BLaER1 treated with 17β-estradiol and CSF1 and Interleukin-3, amounts not matched to agents 10 nM and 100 nM (cell line): ENCODE measurements at regions not wholly inside any gene's neighbourhood (a gene's known extent, or its start where the extent isn't known, plus 50 kb on each side); places are given as distances from the start of the nearest gene placed in this dataset.

Experiments used
- H3K27ac ChIP-seq, 11 experiments: shearing (Covaris generic); formaldehyde crosslinking; 2 replicates each; pipeline ENCODE4 v1.8.1; 2022
- H3K27me3 ChIP-seq, 11 experiments: shearing (Covaris generic); formaldehyde crosslinking; 2 replicates each; pipeline ENCODE4 v1.8.1; 2022
- H3K36me3 ChIP-seq, 11 experiments: shearing (Covaris generic); formaldehyde crosslinking; 2 replicates each; pipeline ENCODE4 v1.8.1; 2022
- H3K4me1 ChIP-seq, 10 experiments: shearing (Covaris generic); formaldehyde crosslinking; 2 replicates each; pipeline ENCODE4 v1.8.1; 2022
- H3K4me2 ChIP-seq, 11 experiments: shearing (Covaris generic); formaldehyde crosslinking; 2 replicates each; pipeline ENCODE4 v1.8.1; 2022
- H3K4me3 ChIP-seq, 10 experiments: shearing (Covaris generic); formaldehyde crosslinking; 2 replicates each; pipeline ENCODE4 v1.8.1; 2022
- H3K9ac ChIP-seq, 11 experiments: shearing (Covaris generic); formaldehyde crosslinking; 2 replicates each; pipeline ENCODE4 v1.8.1; 2022
- H3K9me3 ChIP-seq, 11 experiments: shearing (Covaris generic); formaldehyde crosslinking; replicated peaks in 1 of 11; 2 replicates each; pipeline ENCODE4 v1.8.1; 2022
- H4K20me1 ChIP-seq, 11 experiments: shearing (Covaris generic); formaldehyde crosslinking; 2 replicates each; pipeline ENCODE4 v1.8.1; 2022
- Cebpa-rat ChIP-seq, 11 experiments: shearing (Covaris generic); IDR thresholded peaks; 2 replicates each; pipeline ENCODE4 v1.8.1; 2022

DNA sequence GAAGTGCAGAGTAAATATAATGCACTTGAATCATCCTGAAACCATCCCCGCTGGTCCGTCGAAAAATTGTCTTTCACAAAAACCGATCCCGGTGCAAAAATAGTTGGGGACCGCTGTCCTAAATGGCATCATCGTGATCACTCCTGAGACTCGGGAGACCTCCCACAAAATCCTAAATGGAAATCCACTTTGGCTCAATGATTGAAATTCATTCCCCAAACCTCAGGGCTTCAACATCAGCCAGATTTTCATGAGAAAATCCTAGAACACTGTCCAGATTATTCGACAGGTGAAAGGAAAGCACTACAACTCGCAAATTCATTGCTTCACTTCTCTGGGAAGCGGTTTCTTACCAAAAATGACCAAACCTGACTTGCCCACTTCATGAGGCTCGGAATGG is 335.3 kb upstream of the ZNF507 start:
- no peak overlapping the region for H3K27ac ChIP-seq
- no peaks in the 10 kb centered on the region for H3K4me1 ChIP-seq
- no peaks in the 10 kb centered on the region for H3K27me3 ChIP-seq
- H3K9ac ChIP-seq = no peak overlapping the region
- no peak overlapping the region for H3K4me3 ChIP-seq
- no peaks in the 10 kb centered on the region for H3K36me3 ChIP-seq
- no peaks in the 10 kb centered on the region for H4K20me1 ChIP-seq
- TF ChIP-seq Cebpa-rat (IDR thresholded peaks at IDR 0.05) = no peak
- no peak overlapping the region for H3K4me2 ChIP-seq
- H3K9me3 ChIP-seq = no peaks in the 10 kb centered on the region

GRCh38 chr19:32012206-32012605 is 333.2 kb upstream of the ZNF507 start:
- Histone ChIP-seq H3K4me2 (no peak overlapping the region), H3K27ac (no peak overlapping the region), H3K9me3 (peaks cover 0 to 15% (median 0%) of the 10 kb centered on the region in 11 experiments; a peak in 5 of 22 replicates), H3K4me3 (no peak overlapping the region), H3K9ac (no peak overlapping the region), H3K36me3 (no peaks in the 10 kb centered on the region), H4K20me1 (no peaks in the 10 kb centered on the region), H3K4me1 (peaks cover 0 to 6% (median 2%) of the 10 kb centered on the region in 10 experiments; a peak in 11 of 20 replicates), H3K27me3 (no peaks in the 10 kb centered on the region)
- peak in 1 of 11 experiments; percentile 36; a peak in 1 of 22 replicates for TF ChIP-seq Cebpa-rat (IDR thresholded peaks at IDR 0.05)

DNA sequence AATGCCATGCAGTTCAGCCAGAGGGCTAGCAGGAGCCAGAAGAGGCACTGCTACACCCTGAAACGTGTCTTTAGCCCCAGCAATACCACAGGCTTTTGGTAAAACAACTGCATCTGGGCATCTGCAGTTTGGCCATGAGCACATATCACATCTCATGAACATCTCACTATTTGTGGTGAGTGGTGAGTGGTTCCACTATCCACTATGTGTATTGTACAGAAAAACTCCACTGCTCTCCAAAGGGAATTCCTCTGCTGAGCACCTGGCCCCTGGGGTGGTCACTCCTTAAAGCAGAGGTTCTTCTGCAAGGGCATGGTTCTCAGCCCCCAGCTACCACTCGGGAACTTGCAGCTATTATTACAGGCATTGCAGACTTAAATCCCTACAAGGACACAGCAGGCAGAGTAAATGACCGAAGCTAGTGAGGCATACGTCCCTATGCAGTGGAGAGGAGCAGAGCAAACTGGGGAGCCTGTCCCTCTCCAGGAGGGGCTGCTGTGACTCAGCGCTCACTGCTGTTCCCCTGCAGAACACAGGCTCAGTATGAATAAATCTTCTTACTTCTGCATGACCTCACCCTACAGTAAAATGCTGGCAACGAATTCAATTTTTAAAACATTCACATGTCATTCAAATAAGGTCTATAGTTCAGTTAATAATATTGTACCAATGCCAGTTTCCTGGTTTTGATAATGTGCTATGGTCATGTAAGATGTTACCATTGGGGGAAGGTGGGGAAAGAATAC is 332.4 kb upstream of the ZNF507 start:
- peaks cover 6 to 14% (median 10%) of the 10 kb centered on the region in 10 experiments; a peak in 16 of 20 replicates for H3K4me1 ChIP-seq
- peaks cover 0 to 16% (median 0%) of the 10 kb centered on the region in 11 experiments; a peak in 5 of 22 replicates for H3K9me3 ChIP-seq
- no peak overlapping the region for H3K27ac ChIP-seq
- H3K9ac ChIP-seq = no peak overlapping the region
- no peaks in the 10 kb centered on the region for H3K36me3 ChIP-seq
- no peak for TF ChIP-seq Cebpa-rat (IDR thresholded peaks at IDR 0.05)
- no peak overlapping the region for H3K4me3 ChIP-seq
- no peaks in the 10 kb centered on the region for H3K27me3 ChIP-seq
- H4K20me1 ChIP-seq = no peaks in the 10 kb centered on the region
- no peak overlapping the region for H3K4me2 ChIP-seq

- Histone ChIP-seq H3K27ac (peak overlapping the region in 8 of 11 experiments; percentile 2 to 57 (median 47); a peak in 12 of 22 replicates), H3K4me1 (peaks cover 7 to 22% (median 16%) of the 10 kb centered on the region in 10 experiments; a peak in 17 of 20 replicates), H3K36me3 (no peaks in the 10 kb centered on the region), H3K9ac (no peak overlapping the region; a peak in 1 of 22 replicates), H4K20me1 (no peaks in the 10 kb centered on the region), H3K9me3 (peaks cover 29 to 53% (median 35%) of the 10 kb centered on the region in 11 experiments), H3K27me3 (no peaks in the 10 kb centered on the region), H3K4me3 (no peak overlapping the region), H3K4me2 (peak overlapping the region; percentile 14 to 72 (median 57); a peak in 19 of 22 replicates)
- TF ChIP-seq Cebpa-rat (IDR thresholded peaks at IDR 0.05) = no peak
Measured at GRCh38 chr19:32017176-32017953, 328.0 kb upstream of the ZNF507 start.

- 0 out of 20 replicates have a peak overlapping the region, but pooled peaks of 1 of the 10 experiments have one; percentile 15 for H3K4me3 ChIP-seq
- peak overlapping the region in 9 of 11 experiments; percentile 7 to 57 (median 41); a peak in 12 of 22 replicates for H3K27ac ChIP-seq
- H3K27me3 ChIP-seq = no peaks in the 10 kb centered on the region
- H3K4me1 ChIP-seq = peaks cover 7 to 22% (median 16%) of the 10 kb centered on the region in 10 experiments; a peak in 17 of 20 replicates
- H3K36me3 ChIP-seq = no peaks in the 10 kb centered on the region
- H3K9ac ChIP-seq = no peak overlapping the region; a peak in 1 of 22 replicates
- peaks cover 34 to 60% (median 40%) of the 10 kb centered on the region in 11 experiments for H3K9me3 ChIP-seq
- no peaks in the 10 kb centered on the region for H4K20me1 ChIP-seq
- H3K4me2 ChIP-seq = peak overlapping the region; percentile 14 to 72 (median 57); a peak in 19 of 22 replicates
- TF ChIP-seq Cebpa-rat (IDR thresholded peaks at IDR 0.05) = peak in 7 of 11 experiments; percentile 16 to 68 (median 43); a peak in 7 of 22 replicates
Measured at GRCh38 chr19:32018014-32018413, 327.4 kb upstream of the ZNF507 start.

DNA sequence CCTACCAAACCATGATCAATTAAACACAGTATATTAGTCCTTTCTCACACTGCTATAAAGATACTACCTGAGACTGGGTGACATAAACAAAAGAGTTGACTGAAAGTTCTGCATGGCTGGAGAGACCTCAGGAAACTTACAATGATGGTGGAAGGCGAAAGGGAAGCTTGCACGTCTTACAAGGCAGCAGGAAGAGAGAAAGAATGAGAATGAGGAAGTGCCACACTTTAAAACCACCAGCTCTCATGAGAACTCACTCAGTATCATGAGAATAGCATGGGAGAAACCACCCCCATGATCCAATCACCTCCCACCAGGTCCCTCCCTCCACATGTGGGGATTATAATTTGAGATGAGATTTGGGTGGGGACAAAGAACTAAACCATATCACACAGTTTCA is 324.9 kb upstream of the ZNF507 start:
- H4K20me1 ChIP-seq = no peaks in the 10 kb centered on the region
- H3K27me3 ChIP-seq = no peaks in the 10 kb centered on the region
- no peak overlapping the region for H3K9ac ChIP-seq
- H3K4me1 ChIP-seq = peaks cover 7 to 25% (median 16%) of the 10 kb centered on the region in 10 experiments; a peak in 17 of 20 replicates
- H3K9me3 ChIP-seq = peaks cover 40 to 82% (median 54%) of the 10 kb centered on the region in 11 experiments
- no peak for TF ChIP-seq Cebpa-rat (IDR thresholded peaks at IDR 0.05)
- no peak overlapping the region for H3K27ac ChIP-seq
- peak overlapping the region in 1 of 10 experiments; percentile 15; a peak in 1 of 20 replicates for H3K4me3 ChIP-seq
- H3K36me3 ChIP-seq = no peaks in the 10 kb centered on the region
- no peak overlapping the region for H3K4me2 ChIP-seq

GRCh38 chr19:32022044-32022640 is 323.3 kb upstream of the ZNF507 start:
- Histone ChIP-seq H3K36me3 (no peaks in the 10 kb centered on the region), H3K4me3 (no peak overlapping the region), H3K9ac (no peak overlapping the region), H3K27me3 (no peaks in the 10 kb centered on the region), H3K27ac (no peak overlapping the region), H3K9me3 (peaks cover 41 to 79% (median 58%) of the 10 kb centered on the region in 11 experiments), H4K20me1 (no peaks in the 10 kb centered on the region), H3K4me1 (peaks cover 13 to 36% (median 28%) of the 10 kb centered on the region in 10 experiments), H3K4me2 (no peak overlapping the region)
- TF ChIP-seq Cebpa-rat (IDR thresholded peaks at IDR 0.05) = no peak

- no peaks in the 10 kb centered on the region for H4K20me1 ChIP-seq
- peaks cover 41 to 87% (median 66%) of the 10 kb centered on the region in 11 experiments for H3K9me3 ChIP-seq
- no peak for TF ChIP-seq Cebpa-rat (IDR thresholded peaks at IDR 0.05)
- H3K27ac ChIP-seq = no peak overlapping the region
- no peaks in the 10 kb centered on the region for H3K27me3 ChIP-seq
- H3K4me3 ChIP-seq = no peak overlapping the region
- no peak overlapping the region for H3K4me2 ChIP-seq
- peaks cover 10 to 36% (median 25%) of the 10 kb centered on the region in 10 experiments for H3K4me1 ChIP-seq
- H3K9ac ChIP-seq = no peak overlapping the region
- no peaks in the 10 kb centered on the region for H3K36me3 ChIP-seq
Measured at GRCh38 chr19:32022731-32023563, 322.5 kb upstream of the ZNF507 start.
